ENCODE measurements at regions not wholly inside any gene's neighbourhood (a gene's known extent, or its start where the extent isn't known, plus 50 kb on each side); places are given as distances from the start of the nearest gene placed in this dataset.

DNA sequence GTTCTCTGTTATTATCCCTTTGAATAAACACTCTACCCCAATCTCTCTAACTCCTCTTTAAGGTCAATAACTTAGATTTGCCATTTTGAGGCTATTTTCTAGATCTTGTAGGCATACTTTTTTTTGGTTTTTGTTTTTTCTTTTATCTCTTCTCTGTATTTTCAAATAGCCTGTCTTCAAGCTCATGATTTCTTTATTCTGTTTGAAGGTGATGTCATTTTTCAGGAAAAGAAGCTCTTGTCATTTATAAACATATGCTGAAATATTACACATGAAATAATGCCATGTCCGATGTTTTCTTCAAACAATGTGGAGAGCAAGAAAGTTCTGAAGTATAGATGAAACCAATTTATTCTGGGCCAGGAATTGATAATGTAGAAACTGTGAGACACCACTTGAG, 57.5 kb upstream of the CABCOCO1 start:
- Histone ChIP-seq H3K9me3 (ENCODE audit: low read length) (no peaks in the 10 kb centered on the region), H2AFZ (ENCODE audit: low read depth, low read length) (no peak overlapping the region)

GRCh38 chr10:61600399-61600798, 62.3 kb upstream of the CABCOCO1 start:
- no peak overlapping the region for H3K4me2 ChIP-seq (ENCODE audit: low read length)
- H3K9me3 ChIP-seq (ENCODE audit: low read length) = no peaks in the 10 kb centered on the region
- no peak overlapping the region for H3K9ac ChIP-seq (ENCODE audit: low read length)
- no peak overlapping the region for H3K4me3 ChIP-seq (ENCODE audit: low read length)
- H2AFZ ChIP-seq (ENCODE audit: low read depth, low read length) = no peak overlapping the region
- no peaks in the 10 kb centered on the region for H3K79me2 ChIP-seq (replicated peaks; ENCODE audit: insufficient read depth, low read length)
- no peaks in the 10 kb centered on the region for H3K9me2 ChIP-seq (ENCODE audit: insufficient read depth, low read length)
- H3F3A ChIP-seq (ENCODE audit: insufficient read depth, low read length, poor library complexity, severe bottlenecking) = no peaks in the 10 kb centered on the region
- no peaks in the 10 kb centered on the region for H4K20me1 ChIP-seq (ENCODE audit: insufficient read depth)
- no peaks in the 10 kb centered on the region for H3K36me3 ChIP-seq (ENCODE audit: insufficient read depth, low read length)
- no peak for TF ChIP-seq EZH2 (IDR thresholded peaks at IDR 0.05; ENCODE audit: borderline replicate concordance, insufficient read depth, low read length, poor library complexity, severe bottlenecking)
- TF ChIP-seq EP300 (conservative IDR thresholded peaks at IDR 0.05; ENCODE audit: poor library complexity, severe bottlenecking) = no peak
- no peak for TF ChIP-seq RAD21 (conservative IDR thresholded peaks at IDR 0.05)
- TF ChIP-seq CTCF (IDR thresholded peaks at IDR 0.05; ENCODE audit: poor library complexity, severe bottlenecking) = no peak
- TF ChIP-seq SMC3 (conservative IDR thresholded peaks at IDR 0.05; ENCODE audit: poor library complexity) = no peak
- no peak for TF ChIP-seq POLR2AphosphoS5 (IDR thresholded peaks at IDR 0.05)
- no peak for TF ChIP-seq MXI1 (conservative IDR thresholded peaks at IDR 0.05; ENCODE audit: poor library complexity, severe bottlenecking)
- TF ChIP-seq, protein P1, sequence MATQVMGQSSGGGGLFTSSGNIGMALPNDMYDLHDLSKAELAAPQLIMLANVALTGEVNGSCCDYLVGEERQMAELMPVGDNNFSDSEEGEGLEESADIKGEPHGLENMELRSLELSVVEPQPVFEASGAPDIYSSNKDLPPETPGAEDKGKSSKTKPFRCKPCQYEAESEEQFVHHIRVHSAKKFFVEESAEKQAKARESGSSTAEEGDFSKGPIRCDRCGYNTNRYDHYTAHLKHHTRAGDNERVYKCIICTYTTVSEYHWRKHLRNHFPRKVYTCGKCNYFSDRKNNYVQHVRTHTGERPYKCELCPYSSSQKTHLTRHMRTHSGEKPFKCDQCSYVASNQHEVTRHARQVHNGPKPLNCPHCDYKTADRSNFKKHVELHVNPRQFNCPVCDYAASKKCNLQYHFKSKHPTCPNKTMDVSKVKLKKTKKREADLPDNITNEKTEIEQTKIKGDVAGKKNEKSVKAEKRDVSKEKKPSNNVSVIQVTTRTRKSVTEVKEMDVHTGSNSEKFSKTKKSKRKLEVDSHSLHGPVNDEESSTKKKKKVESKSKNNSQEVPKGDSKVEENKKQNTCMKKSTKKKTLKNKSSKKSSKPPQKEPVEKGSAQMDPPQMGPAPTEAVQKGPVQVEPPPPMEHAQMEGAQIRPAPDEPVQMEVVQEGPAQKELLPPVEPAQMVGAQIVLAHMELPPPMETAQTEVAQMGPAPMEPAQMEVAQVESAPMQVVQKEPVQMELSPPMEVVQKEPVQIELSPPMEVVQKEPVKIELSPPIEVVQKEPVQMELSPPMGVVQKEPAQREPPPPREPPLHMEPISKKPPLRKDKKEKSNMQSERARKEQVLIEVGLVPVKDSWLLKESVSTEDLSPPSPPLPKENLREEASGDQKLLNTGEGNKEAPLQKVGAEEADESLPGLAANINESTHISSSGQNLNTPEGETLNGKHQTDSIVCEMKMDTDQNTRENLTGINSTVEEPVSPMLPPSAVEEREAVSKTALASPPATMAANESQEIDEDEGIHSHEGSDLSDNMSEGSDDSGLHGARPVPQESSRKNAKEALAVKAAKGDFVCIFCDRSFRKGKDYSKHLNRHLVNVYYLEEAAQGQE (IDR thresholded peaks at IDR 0.05; ENCODE audit: borderline replicate concordance) = no peak
- no peaks in the 10 kb centered on the region for H3K27me3 ChIP-seq (ENCODE audit: insufficient read depth, low read depth, low read length)
- H3K27ac ChIP-seq (ENCODE audit: low read length) = no peak overlapping the region

More for the DNA sequence above, 57.5 kb upstream of the CABCOCO1 start:
- H3F3A ChIP-seq (ENCODE audit: insufficient read depth, low read length, poor library complexity, severe bottlenecking) = no peaks in the 10 kb centered on the region
- H3K9ac ChIP-seq (ENCODE audit: low read length) = no peak overlapping the region
- no peak overlapping the region for H3K4me2 ChIP-seq (ENCODE audit: low read length)
- H3K27ac ChIP-seq (ENCODE audit: low read length) = no peak overlapping the region
- no peak overlapping the region for H3K4me3 ChIP-seq (ENCODE audit: low read length)
- no peaks in the 10 kb centered on the region for H3K27me3 ChIP-seq (ENCODE audit: insufficient read depth, low read depth, low read length)
- TF ChIP-seq CTCF (IDR thresholded peaks at IDR 0.05; ENCODE audit: poor library complexity, severe bottlenecking) (no peak), POLR2AphosphoS5 (IDR thresholded peaks at IDR 0.05) (no peak), TAF1 (IDR thresholded peaks at IDR 0.05; ENCODE audit: low read depth) (no peak), MXI1 (conservative IDR thresholded peaks at IDR 0.05; ENCODE audit: poor library complexity, severe bottlenecking) (no peak), EZH2 (IDR thresholded peaks at IDR 0.05; ENCODE audit: borderline replicate concordance, insufficient read depth, low read length, poor library complexity, severe bottlenecking) (no peak), EP300 (conservative IDR thresholded peaks at IDR 0.05; ENCODE audit: poor library complexity, severe bottlenecking) (no peak), SMC3 (conservative IDR thresholded peaks at IDR 0.05; ENCODE audit: poor library complexity) (no peak), RAD21 (conservative IDR thresholded peaks at IDR 0.05) (no peak)
- TF ChIP-seq, protein P1 (IDR thresholded peaks at IDR 0.05; ENCODE audit: borderline replicate concordance) = no peak
- H3K79me2 ChIP-seq (replicated peaks; ENCODE audit: insufficient read depth, low read length) = no peaks in the 10 kb centered on the region
- no peaks in the 10 kb centered on the region for H3K9me2 ChIP-seq (ENCODE audit: insufficient read depth, low read length)
- H4K20me1 ChIP-seq (ENCODE audit: insufficient read depth) = no peaks in the 10 kb centered on the region
- H3K36me3 ChIP-seq (ENCODE audit: insufficient read depth, low read length) = no peaks in the 10 kb centered on the region
